ENCODE measurements at regions not wholly inside any gene's neighbourhood (a gene's known extent, or its start where the extent isn't known, plus 50 kb on each side); places are given as distances from the start of the nearest gene placed in this dataset.

- no peak for TF ChIP-seq POLR2A (IDR thresholded peaks at IDR 0.05; ENCODE audit: low read depth, low read length)
- DNase-seq (ENCODE audit: insufficient read length, low spot score) (no peak), FAIRE-seq (no peak)
These were observed 182.8 kb upstream of the HS3ST3A1 start for GRCh38 chr17:13784434-13785095.

GRCh38 chr17:13785981-13786598 is 184.4 kb upstream of the HS3ST3A1 start:
- TF ChIP-seq POLR2A (IDR thresholded peaks at IDR 0.05; ENCODE audit: low read depth, low read length) = no peak
- peak; percentile 97 for FAIRE-seq
- peak; percentile 35 for DNase-seq (ENCODE audit: insufficient read length, low spot score)

GRCh38 chr17:13787636-13788035 is 185.9 kb upstream of the HS3ST3A1 start:
- no peak for FAIRE-seq
- TF ChIP-seq POLR2A (IDR thresholded peaks at IDR 0.05; ENCODE audit: low read depth, low read length) = no peak
- no peak for DNase-seq (ENCODE audit: insufficient read length, low spot score)

GRCh38 chr17:13788385-13788784 is 186.7 kb upstream of the HS3ST3A1 start:
- no peak for FAIRE-seq
- no peak for TF ChIP-seq POLR2A (IDR thresholded peaks at IDR 0.05; ENCODE audit: low read depth, low read length)

GRCh38 chr17:13792314-13792713 is 190.6 kb upstream of the HS3ST3A1 start:
- peak; percentile 57 for FAIRE-seq
- no peak for TF ChIP-seq POLR2A (IDR thresholded peaks at IDR 0.05; ENCODE audit: low read depth, low read length)
- DNase-seq (ENCODE audit: insufficient read length, low spot score) = peak; percentile 13

More at GRCh38 chr17:13788385-13788784, 186.7 kb upstream of the HS3ST3A1 start:
- no peak for DNase-seq (ENCODE audit: insufficient read length, low spot score)

GRCh38 chr17:13793951-13794350 is 192.2 kb upstream of the HS3ST3A1 start:
- TF ChIP-seq POLR2A (IDR thresholded peaks at IDR 0.05; ENCODE audit: low read depth, low read length) = no peak
- DNase-seq (ENCODE audit: insufficient read length, low spot score) = no peak
- FAIRE-seq = no peak

GRCh38 chr17:13797863-13798262 is 196.1 kb upstream of the HS3ST3A1 start:
- DNase-seq (ENCODE audit: insufficient read length, low spot score) (no peak), FAIRE-seq (no peak)
- TF ChIP-seq POLR2A (IDR thresholded peaks at IDR 0.05; ENCODE audit: low read depth, low read length) = no peak

- DNase-seq (ENCODE audit: insufficient read length, low spot score) (no peak), FAIRE-seq (no peak)
- TF ChIP-seq POLR2A (IDR thresholded peaks at IDR 0.05; ENCODE audit: low read depth, low read length) = no peak
These were observed 204.4 kb upstream of the HS3ST3A1 start for GRCh38 chr17:13806092-13806491.

GRCh38 chr17:13807103-13807502 is 205.4 kb upstream of the HS3ST3A1 start:
- no peak for TF ChIP-seq POLR2A (IDR thresholded peaks at IDR 0.05; ENCODE audit: low read depth, low read length)
- FAIRE-seq (no peak), DNase-seq (ENCODE audit: insufficient read length, low spot score) (no peak)

- FAIRE-seq (no peak), DNase-seq (ENCODE audit: insufficient read length, low spot score) (no peak)
- no peak for TF ChIP-seq POLR2A (IDR thresholded peaks at IDR 0.05; ENCODE audit: low read depth, low read length)
These were observed 210.6 kb upstream of the HS3ST3A1 start for GRCh38 chr17:13812350-13812749.

GRCh38 chr17:13813347-13814240 is 211.9 kb upstream of the HS3ST3A1 start:
- DNase-seq (ENCODE audit: insufficient read length, low spot score) (no peak), FAIRE-seq (no peak)

GRCh38 chr17:13822700-13823099 is 221.0 kb upstream of the HS3ST3A1 start:
- FAIRE-seq = no peak
- TF ChIP-seq POLR2A (IDR thresholded peaks at IDR 0.05; ENCODE audit: low read depth, low read length) = no peak
- DNase-seq (ENCODE audit: insufficient read length, low spot score) = no peak

More at GRCh38 chr17:13813347-13814240, 211.9 kb upstream of the HS3ST3A1 start:
- no peak for TF ChIP-seq POLR2A (IDR thresholded peaks at IDR 0.05; ENCODE audit: low read depth, low read length)

- DNase-seq (ENCODE audit: insufficient read length, low spot score) (no peak), FAIRE-seq (no peak)
- TF ChIP-seq POLR2A (IDR thresholded peaks at IDR 0.05; ENCODE audit: low read depth, low read length) = no peak
These were observed 223.9 kb upstream of the HS3ST3A1 start for GRCh38 chr17:13825526-13826040.

- FAIRE-seq = no peak
- TF ChIP-seq POLR2A (IDR thresholded peaks at IDR 0.05; ENCODE audit: low read depth, low read length) = no peak
These were observed 225.4 kb upstream of the HS3ST3A1 start for GRCh38 chr17:13827118-13827517.

More at GRCh38 chr17:13827118-13827517, 225.4 kb upstream of the HS3ST3A1 start:
- DNase-seq (ENCODE audit: insufficient read length, low spot score) = no peak
